Loucy (cell line): ENCODE measurements at regions not wholly inside any gene's neighbourhood (a gene's known extent, or its start where the extent isn't known, plus 50 kb on each side); places are given as distances from the start of the nearest gene placed in this dataset.
A peak's percentile ranks its signal among the peaks of the same experiment; 100 is the strongest.

Experiments used
- H2AFZ ChIP-seq: fragments of 200-600 bp; sonication (generic); 2 replicates; pipeline ENCODE4 v1.6.0; 2016; ENCODE audit warnings: antibody characterized with exemption, mild to moderate bottlenecking, low read length, moderate library complexity
- H3F3A ChIP-seq: fragments of 200-600 bp; 2 replicates; pipeline ENCODE4 v1.6.0; 2016; ENCODE audit warnings: antibody characterized with exemption, low read depth, mild to moderate bottlenecking
- H3K27me3 ChIP-seq: fragments of 200-600 bp; sonication (generic); 2 replicates; pipeline ENCODE4 v1.6.1; 2014; ENCODE audit warnings: low read length, mild to moderate bottlenecking; ENCODE audit not compliant: insufficient read depth, poor library complexity, severe bottlenecking
- H3K36me3 ChIP-seq: fragments of 200-600 bp; sonication (generic); 2 replicates; pipeline ENCODE4 v1.6.1; 2016; ENCODE audit warnings: low read length; ENCODE audit not compliant: insufficient read depth
- H3K4me1 ChIP-seq: fragments of 200-600 bp; sonication (generic); 2 replicates; pipeline ENCODE4 v1.5.1; 2014; ENCODE audit warnings: low read length, mild to moderate bottlenecking; ENCODE audit not compliant: insufficient read depth, poor library complexity, severe bottlenecking
- H3K4me2 ChIP-seq: fragments of 200-600 bp; sonication (generic); 2 replicates; pipeline ENCODE4 v1.6.0; 2014; ENCODE audit warnings: antibody characterized with exemption, low read length, low read depth, mild to moderate bottlenecking; ENCODE audit not compliant: poor library complexity, severe bottlenecking
- H3K4me3 ChIP-seq: fragments of 200-600 bp; sonication (generic); 2 replicates; pipeline ENCODE4 v1.5.1; 2014; ENCODE audit warnings: low read length, mild to moderate bottlenecking, mixed read lengths; ENCODE audit not compliant: poor library complexity, severe bottlenecking
- H3K79me2 ChIP-seq: fragments of 200-600 bp; sonication (generic); 2 replicates; pipeline ENCODE4 v1.6.1; 2014; ENCODE audit warnings: low read length; ENCODE audit not compliant: insufficient read depth
- H3K9ac ChIP-seq: fragments of 200-600 bp; sonication (generic); 2 replicates; pipeline ENCODE4 v1.6.0; 2014; ENCODE audit warnings: mild to moderate bottlenecking, low read depth, low read length, moderate library complexity; ENCODE audit not compliant: poor library complexity, severe bottlenecking
- H3K9me2 ChIP-seq: fragments of 200-600 bp; sonication (generic); replicated peaks from 2 replicates; pipeline ENCODE4 v1.6.1; 2016; ENCODE audit warnings: low read depth, low read length, mixed read lengths
- H3K9me3 ChIP-seq: fragments of 200-600 bp; sonication (generic); 2 replicates; pipeline ENCODE4 v1.6.1; 2014; ENCODE audit warnings: mild to moderate bottlenecking, antibody characterized with exemption, low read length, low read depth; ENCODE audit not compliant: insufficient read depth
- H4K20me1 ChIP-seq: fragments of 200-600 bp; sonication (generic); 2 replicates; pipeline ENCODE4 v1.6.0; 2014; ENCODE audit warnings: antibody characterized with exemption, low read length, mild to moderate bottlenecking; ENCODE audit not compliant: insufficient read depth, poor library complexity, severe bottlenecking
- EZH2phosphoT487 ChIP-seq: fragments of 200-600 bp; IDR thresholded peaks from 2 replicates; pipeline ENCODE4 v1.6.1; 2018; ENCODE audit warnings: antibody characterized with exemption, mild to moderate bottlenecking, moderate library complexity, borderline replicate concordance
- TF ChIP-seq, protein P1 (sequence below): fragments of 200-600 bp; sonication (generic); conservative IDR thresholded peaks from 2 replicates; pipeline ENCODE4 v1.5.1; 2014; ENCODE audit warnings: mild to moderate bottlenecking, antibody characterized with exemption, low read length

GRCh38 chr12:28859551-28859950, 289.5 kb upstream of the FAR2 start:
- no peaks in the 10 kb centered on the region for H4K20me1 ChIP-seq
- H3K36me3 ChIP-seq = no peaks in the 10 kb centered on the region
- H3K9me2 ChIP-seq = no peaks in the 10 kb centered on the region
- no peak overlapping the region for H2AFZ ChIP-seq
- H3K79me2 ChIP-seq = no peaks in the 10 kb centered on the region
- H3F3A ChIP-seq = peaks cover 2% of the 10 kb centered on the region; the same call in 1 of the 2 replicates
- no peaks in the 10 kb centered on the region for H3K27me3 ChIP-seq
- TF ChIP-seq, protein P1, sequence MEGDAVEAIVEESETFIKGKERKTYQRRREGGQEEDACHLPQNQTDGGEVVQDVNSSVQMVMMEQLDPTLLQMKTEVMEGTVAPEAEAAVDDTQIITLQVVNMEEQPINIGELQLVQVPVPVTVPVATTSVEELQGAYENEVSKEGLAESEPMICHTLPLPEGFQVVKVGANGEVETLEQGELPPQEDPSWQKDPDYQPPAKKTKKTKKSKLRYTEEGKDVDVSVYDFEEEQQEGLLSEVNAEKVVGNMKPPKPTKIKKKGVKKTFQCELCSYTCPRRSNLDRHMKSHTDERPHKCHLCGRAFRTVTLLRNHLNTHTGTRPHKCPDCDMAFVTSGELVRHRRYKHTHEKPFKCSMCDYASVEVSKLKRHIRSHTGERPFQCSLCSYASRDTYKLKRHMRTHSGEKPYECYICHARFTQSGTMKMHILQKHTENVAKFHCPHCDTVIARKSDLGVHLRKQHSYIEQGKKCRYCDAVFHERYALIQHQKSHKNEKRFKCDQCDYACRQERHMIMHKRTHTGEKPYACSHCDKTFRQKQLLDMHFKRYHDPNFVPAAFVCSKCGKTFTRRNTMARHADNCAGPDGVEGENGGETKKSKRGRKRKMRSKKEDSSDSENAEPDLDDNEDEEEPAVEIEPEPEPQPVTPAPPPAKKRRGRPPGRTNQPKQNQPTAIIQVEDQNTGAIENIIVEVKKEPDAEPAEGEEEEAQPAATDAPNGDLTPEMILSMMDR = no peak
- no peak for TF ChIP-seq EZH2phosphoT487
- no peaks in the 10 kb centered on the region for H3K9me3 ChIP-seq
- H3K4me1 ChIP-seq = peaks cover 36% of the 10 kb centered on the region
- H3K4me3 ChIP-seq = no peak overlapping the region
- H3K4me2 ChIP-seq = peak overlapping the region; percentile 31
- H3K9ac ChIP-seq = no peak overlapping the region

DNA sequence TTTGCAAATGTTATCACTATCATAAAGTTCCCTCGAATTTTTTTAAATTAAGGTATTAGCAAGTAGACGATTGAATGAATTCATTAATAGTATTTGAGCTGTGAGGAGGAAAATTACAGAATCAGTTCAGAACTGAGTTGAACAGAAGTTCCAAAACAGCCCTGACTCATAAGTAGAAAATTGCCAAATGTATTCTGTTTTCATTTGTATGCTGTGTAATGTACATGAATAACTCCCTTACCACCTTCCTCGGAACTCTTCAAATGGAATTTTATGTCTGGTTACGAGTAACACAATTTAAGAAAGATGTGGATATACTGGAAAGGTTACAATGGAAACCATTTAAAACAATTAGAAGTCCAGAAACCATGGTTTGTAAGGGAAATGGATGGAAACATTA, 283.3 kb upstream of the FAR2 start:
- no peak overlapping the region for H3K4me3 ChIP-seq
- no peaks in the 10 kb centered on the region for H3K9me3 ChIP-seq
- H3K36me3 ChIP-seq = no peaks in the 10 kb centered on the region
- no peak overlapping the region for H3K4me2 ChIP-seq
- no peaks in the 10 kb centered on the region for H3K9me2 ChIP-seq
- H3K9ac ChIP-seq = no peak overlapping the region
- TF ChIP-seq EZH2phosphoT487 = no peak
- TF ChIP-seq, protein P1 = no peak
- peaks cover 2% of the 10 kb centered on the region; the same call in 1 of the 2 replicates for H3F3A ChIP-seq
- peaks cover 20% of the 10 kb centered on the region for H3K4me1 ChIP-seq
- H3K79me2 ChIP-seq = no peaks in the 10 kb centered on the region
- H2AFZ ChIP-seq = no peak overlapping the region
- H4K20me1 ChIP-seq = no peaks in the 10 kb centered on the region
- no peaks in the 10 kb centered on the region for H3K27me3 ChIP-seq

- H2AFZ ChIP-seq = no peak overlapping the region
- H3K9me3 ChIP-seq = no peaks in the 10 kb centered on the region
- no peaks in the 10 kb centered on the region for H3K36me3 ChIP-seq
- H3K27me3 ChIP-seq = no peaks in the 10 kb centered on the region
- TF ChIP-seq EZH2phosphoT487 = no peak
- TF ChIP-seq, protein P1 = no peak
- H4K20me1 ChIP-seq = no peaks in the 10 kb centered on the region
- no peak overlapping the region for H3K9ac ChIP-seq
- no peak overlapping the region for H3K4me3 ChIP-seq
- H3K4me1 ChIP-seq = peaks cover 23% of the 10 kb centered on the region
- H3K79me2 ChIP-seq = no peaks in the 10 kb centered on the region
- H3K4me2 ChIP-seq = no peak overlapping the region
- H3K9me2 ChIP-seq = no peaks in the 10 kb centered on the region
- H3F3A ChIP-seq = peaks cover 5% of the 10 kb centered on the region
These were observed 282.8 kb upstream of the FAR2 start for GRCh38 chr12:28866296-28866695.
